ENCODE measurements at regions not wholly inside any gene's neighbourhood (a gene's known extent, or its start where the extent isn't known, plus 50 kb on each side); places are given as distances from the start of the nearest gene placed in this dataset.

DNA sequence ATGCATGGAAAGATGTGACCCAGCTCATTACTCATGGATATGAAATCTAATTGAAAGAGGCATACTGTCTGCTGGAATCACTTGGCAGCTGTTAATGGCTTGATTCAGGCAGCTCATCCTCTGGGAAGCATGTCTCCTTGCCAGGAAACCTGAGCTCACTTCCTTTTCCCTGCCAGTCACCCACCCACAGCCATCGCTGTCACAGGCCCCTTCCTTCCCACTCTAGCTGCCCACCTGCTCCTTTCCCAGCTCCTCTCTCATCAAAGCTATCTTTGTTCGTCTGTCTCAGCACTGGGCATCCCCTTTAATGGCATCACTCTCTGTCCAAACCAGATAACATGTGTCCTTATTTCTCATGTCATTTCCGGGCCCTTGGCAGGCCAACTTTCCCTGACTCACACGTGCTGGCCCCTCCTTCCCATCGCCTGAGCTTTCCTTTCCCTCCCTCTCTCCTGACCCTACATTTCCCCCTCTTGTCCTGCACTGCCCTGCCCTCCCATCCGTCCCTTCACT, 721.9 kb downstream of the TNS3 start:
- DNase-seq (ENCODE audit: low read depth, low spot score) = no peak
- RAD21 ChIA-PET (ENCODE audit: low non-redundant PET in 1 of 2, low total read pairs in 2 of 2, uncharacterized antibody in 2 of 2, unreplicated experiment in 2 of 2) = no interaction called here
- intact Hi-C loops (cut with micrococcal nuclease) = no loop called here
- no peak overlapping the region for H3K9ac ChIP-seq (ENCODE audit: low read length)
- TF ChIP-seq TCF7L2 (IDR thresholded peaks at IDR 0.05; ENCODE audit: borderline replicate concordance, extremely low read depth, insufficient read depth, insufficient read length) (no peak), EZH2 (IDR thresholded peaks at IDR 0.05) (no peak), CEBPB (IDR thresholded peaks at IDR 0.05; ENCODE audit: low read depth) (no peak), POLR2A (IDR thresholded peaks at IDR 0.05; ENCODE audit: borderline replicate concordance, extremely low read depth, insufficient read depth, insufficient read length) (no peak), SRF (IDR thresholded peaks at IDR 0.05; ENCODE audit: low read depth) (no peak), ELF1 (IDR thresholded peaks at IDR 0.05; ENCODE audit: borderline replicate concordance, low read depth) (no peak), ZNF274 (IDR thresholded peaks at IDR 0.05; ENCODE audit: low read depth, low read length) (no peak), RAD21 (IDR thresholded peaks at IDR 0.05; ENCODE audit: low read depth) (no peak), SP1 (IDR thresholded peaks at IDR 0.05; ENCODE audit: low read depth) (no peak), ZFX (IDR thresholded peaks at IDR 0.05) (no peak), YY1 (IDR thresholded peaks at IDR 0.05; ENCODE audit: extremely low read depth, insufficient replicate concordance, low read depth, low read length) (no peak), FOSL1 (IDR thresholded peaks at IDR 0.05; ENCODE audit: low read depth) (no peak), POLR2AphosphoS5 (IDR thresholded peaks at IDR 0.05; ENCODE audit: low read depth, low read length) (no peak), EZH2phosphoT487 (IDR thresholded peaks at IDR 0.05; ENCODE audit: borderline replicate concordance) (no peak), JUND (IDR thresholded peaks at IDR 0.05) (no peak)
- TF ChIP-seq, protein P1, sequence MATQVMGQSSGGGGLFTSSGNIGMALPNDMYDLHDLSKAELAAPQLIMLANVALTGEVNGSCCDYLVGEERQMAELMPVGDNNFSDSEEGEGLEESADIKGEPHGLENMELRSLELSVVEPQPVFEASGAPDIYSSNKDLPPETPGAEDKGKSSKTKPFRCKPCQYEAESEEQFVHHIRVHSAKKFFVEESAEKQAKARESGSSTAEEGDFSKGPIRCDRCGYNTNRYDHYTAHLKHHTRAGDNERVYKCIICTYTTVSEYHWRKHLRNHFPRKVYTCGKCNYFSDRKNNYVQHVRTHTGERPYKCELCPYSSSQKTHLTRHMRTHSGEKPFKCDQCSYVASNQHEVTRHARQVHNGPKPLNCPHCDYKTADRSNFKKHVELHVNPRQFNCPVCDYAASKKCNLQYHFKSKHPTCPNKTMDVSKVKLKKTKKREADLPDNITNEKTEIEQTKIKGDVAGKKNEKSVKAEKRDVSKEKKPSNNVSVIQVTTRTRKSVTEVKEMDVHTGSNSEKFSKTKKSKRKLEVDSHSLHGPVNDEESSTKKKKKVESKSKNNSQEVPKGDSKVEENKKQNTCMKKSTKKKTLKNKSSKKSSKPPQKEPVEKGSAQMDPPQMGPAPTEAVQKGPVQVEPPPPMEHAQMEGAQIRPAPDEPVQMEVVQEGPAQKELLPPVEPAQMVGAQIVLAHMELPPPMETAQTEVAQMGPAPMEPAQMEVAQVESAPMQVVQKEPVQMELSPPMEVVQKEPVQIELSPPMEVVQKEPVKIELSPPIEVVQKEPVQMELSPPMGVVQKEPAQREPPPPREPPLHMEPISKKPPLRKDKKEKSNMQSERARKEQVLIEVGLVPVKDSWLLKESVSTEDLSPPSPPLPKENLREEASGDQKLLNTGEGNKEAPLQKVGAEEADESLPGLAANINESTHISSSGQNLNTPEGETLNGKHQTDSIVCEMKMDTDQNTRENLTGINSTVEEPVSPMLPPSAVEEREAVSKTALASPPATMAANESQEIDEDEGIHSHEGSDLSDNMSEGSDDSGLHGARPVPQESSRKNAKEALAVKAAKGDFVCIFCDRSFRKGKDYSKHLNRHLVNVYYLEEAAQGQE (IDR thresholded peaks at IDR 0.05; ENCODE audit: low read depth) = no peak
- TF ChIP-seq, protein P2, sequence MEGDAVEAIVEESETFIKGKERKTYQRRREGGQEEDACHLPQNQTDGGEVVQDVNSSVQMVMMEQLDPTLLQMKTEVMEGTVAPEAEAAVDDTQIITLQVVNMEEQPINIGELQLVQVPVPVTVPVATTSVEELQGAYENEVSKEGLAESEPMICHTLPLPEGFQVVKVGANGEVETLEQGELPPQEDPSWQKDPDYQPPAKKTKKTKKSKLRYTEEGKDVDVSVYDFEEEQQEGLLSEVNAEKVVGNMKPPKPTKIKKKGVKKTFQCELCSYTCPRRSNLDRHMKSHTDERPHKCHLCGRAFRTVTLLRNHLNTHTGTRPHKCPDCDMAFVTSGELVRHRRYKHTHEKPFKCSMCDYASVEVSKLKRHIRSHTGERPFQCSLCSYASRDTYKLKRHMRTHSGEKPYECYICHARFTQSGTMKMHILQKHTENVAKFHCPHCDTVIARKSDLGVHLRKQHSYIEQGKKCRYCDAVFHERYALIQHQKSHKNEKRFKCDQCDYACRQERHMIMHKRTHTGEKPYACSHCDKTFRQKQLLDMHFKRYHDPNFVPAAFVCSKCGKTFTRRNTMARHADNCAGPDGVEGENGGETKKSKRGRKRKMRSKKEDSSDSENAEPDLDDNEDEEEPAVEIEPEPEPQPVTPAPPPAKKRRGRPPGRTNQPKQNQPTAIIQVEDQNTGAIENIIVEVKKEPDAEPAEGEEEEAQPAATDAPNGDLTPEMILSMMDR (IDR thresholded peaks at IDR 0.05 in 2 of 3, conservative IDR thresholded peaks at IDR 0.05 in 1 of 3; ENCODE audit: borderline replicate concordance in 1 of 3, insufficient read depth in 1 of 3, low read depth in 2 of 3, low read length in 2 of 3) = no peak
- TF ChIP-seq, protein P3, sequence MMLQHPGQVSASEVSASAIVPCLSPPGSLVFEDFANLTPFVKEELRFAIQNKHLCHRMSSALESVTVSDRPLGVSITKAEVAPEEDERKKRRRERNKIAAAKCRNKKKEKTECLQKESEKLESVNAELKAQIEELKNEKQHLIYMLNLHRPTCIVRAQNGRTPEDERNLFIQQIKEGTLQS (IDR thresholded peaks at IDR 0.05) = no peak
- no peak overlapping the region for H2AFZ ChIP-seq (ENCODE audit: low read depth, low read length, poor library complexity, severe bottlenecking)
- ATAC-seq = no peak
- POLR2A ChIA-PET = no interaction called here
- H3K79me2 ChIP-seq (ENCODE audit: insufficient read depth, low read length) = no peaks in the 10 kb centered on the region
- CTCF ChIA-PET = no interaction called here
- no peaks in the 10 kb centered on the region for H3K4me1 ChIP-seq (ENCODE audit: control insufficient read depth in 1 of 2, insufficient read depth in 2 of 2, low read length in 2 of 2)
- no TSS peak for BruUV-seq (replicated peaks)
- no peaks in the 10 kb centered on the region for H3K9me2 ChIP-seq (ENCODE audit: insufficient read depth)
- no peaks in the 10 kb centered on the region for H3K27me3 ChIP-seq (ENCODE audit: insufficient read depth, low read length)
- no peak overlapping the region for H3K4me3 ChIP-seq (replicated peaks in 1 of 2; ENCODE audit: low read depth in 1 of 2, low read length in 2 of 2)
- no peaks in the 10 kb centered on the region for H3K36me3 ChIP-seq (ENCODE audit: control insufficient read depth in 1 of 2, insufficient read depth in 2 of 2, low read length in 2 of 2)
- no peaks in the 10 kb centered on the region for H3K9me3 ChIP-seq (ENCODE audit: control insufficient read depth in 1 of 2, insufficient read depth in 1 of 2, low read depth in 1 of 2, low read length in 2 of 2)
- H4K20me1 ChIP-seq (ENCODE audit: insufficient read depth) = no peaks in the 10 kb centered on the region
- no peak overlapping the region for H3K4me2 ChIP-seq (ENCODE audit: low read length)
- H3K27ac ChIP-seq (ENCODE audit: low read depth, low read length) = no peak overlapping the region
